Astrocyte (in vitro differentiated cells and primary cell): ENCODE measurements at regions not wholly inside any gene's neighbourhood (a gene's known extent, or its start where the extent isn't known, plus 50 kb on each side); places are given as distances from the start of the nearest gene placed in this dataset.

Source experiments
- EZH2 ChIP-seq: IDR thresholded peaks from 2 replicates; pipeline ENCODE4 v1.6.1; 2012; ENCODE audit warnings: mild to moderate bottlenecking, low read length, inconsistent platforms; ENCODE audit not compliant: insufficient read depth
- TF ChIP-seq, protein P1 (sequence below): IDR thresholded peaks from 2 replicates; pipeline ENCODE4 v1.5.1; 2011; ENCODE audit warnings: low read depth, mild to moderate bottlenecking, inconsistent platforms, low read length, moderate library complexity; ENCODE audit not compliant: insufficient read depth

DNA sequence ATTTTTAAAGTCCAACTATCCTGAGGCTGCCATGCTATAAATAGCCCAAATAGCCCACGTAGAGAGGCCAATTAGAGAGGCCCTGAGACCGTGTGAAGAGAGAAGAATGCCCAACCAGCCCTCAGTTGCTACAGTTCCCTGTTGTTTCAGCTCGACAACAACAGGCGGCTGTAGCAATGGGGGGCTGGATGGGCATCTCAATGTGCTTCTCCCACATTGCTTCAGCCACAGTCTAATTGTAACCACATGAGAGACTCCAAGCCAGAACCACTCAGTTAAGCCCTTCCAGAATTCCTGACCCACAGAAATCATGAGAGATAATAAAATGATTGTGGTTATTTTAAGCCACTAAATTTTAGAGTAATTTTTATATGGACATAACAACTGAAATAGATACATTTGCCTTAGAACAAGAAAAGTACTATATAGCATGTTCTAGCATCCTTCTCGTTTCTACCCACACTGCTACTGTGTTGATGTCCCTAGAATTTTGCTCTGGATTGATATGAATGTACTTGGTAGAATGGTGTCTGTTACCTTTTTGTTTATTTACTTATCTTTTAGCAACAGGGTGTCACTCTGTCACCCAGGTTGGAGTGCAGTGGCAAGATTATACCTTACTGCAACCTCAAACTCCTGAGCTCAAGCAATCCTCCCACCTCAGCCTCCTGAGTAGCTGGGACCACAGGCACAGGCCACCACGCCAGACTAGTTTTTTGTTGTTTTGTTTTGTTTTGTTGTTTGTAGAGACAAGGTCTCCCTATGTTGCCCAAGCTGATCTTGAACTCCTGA is 436.4 kb downstream of the BCOR start:
- TF ChIP-seq, protein P1, sequence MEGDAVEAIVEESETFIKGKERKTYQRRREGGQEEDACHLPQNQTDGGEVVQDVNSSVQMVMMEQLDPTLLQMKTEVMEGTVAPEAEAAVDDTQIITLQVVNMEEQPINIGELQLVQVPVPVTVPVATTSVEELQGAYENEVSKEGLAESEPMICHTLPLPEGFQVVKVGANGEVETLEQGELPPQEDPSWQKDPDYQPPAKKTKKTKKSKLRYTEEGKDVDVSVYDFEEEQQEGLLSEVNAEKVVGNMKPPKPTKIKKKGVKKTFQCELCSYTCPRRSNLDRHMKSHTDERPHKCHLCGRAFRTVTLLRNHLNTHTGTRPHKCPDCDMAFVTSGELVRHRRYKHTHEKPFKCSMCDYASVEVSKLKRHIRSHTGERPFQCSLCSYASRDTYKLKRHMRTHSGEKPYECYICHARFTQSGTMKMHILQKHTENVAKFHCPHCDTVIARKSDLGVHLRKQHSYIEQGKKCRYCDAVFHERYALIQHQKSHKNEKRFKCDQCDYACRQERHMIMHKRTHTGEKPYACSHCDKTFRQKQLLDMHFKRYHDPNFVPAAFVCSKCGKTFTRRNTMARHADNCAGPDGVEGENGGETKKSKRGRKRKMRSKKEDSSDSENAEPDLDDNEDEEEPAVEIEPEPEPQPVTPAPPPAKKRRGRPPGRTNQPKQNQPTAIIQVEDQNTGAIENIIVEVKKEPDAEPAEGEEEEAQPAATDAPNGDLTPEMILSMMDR = no peak
- TF ChIP-seq EZH2 = no peak
